SK-N-SH (cell line): ENCODE measurements at regions not wholly inside any gene's neighbourhood (a gene's known extent, or its start where the extent isn't known, plus 50 kb on each side); places are given as distances from the start of the nearest gene placed in this dataset.

Experiments
- EP300 ChIP-seq, 2 experiments: IDR thresholded peaks; 2 replicates each; pipeline versions ENCODE4 v1.4.0 to v1.6.1; 2012; ENCODE audit warnings: borderline replicate concordance in 1 of 2, low read depth in 1 of 2, low read length in 1 of 2
- FOXM1 ChIP-seq: IDR thresholded peaks from 2 replicates; pipeline ENCODE4 v1.4.0; 2012; ENCODE audit warnings: low read depth, mild to moderate bottlenecking
- TF ChIP-seq, protein P1 (sequence below): fragments of 200-600 bp; sonication (generic); IDR thresholded peaks from 2 replicates; pipeline ENCODE4 v1.6.1; 2017; ENCODE audit warnings: antibody characterized with exemption, mild to moderate bottlenecking, moderate library complexity

DNA sequence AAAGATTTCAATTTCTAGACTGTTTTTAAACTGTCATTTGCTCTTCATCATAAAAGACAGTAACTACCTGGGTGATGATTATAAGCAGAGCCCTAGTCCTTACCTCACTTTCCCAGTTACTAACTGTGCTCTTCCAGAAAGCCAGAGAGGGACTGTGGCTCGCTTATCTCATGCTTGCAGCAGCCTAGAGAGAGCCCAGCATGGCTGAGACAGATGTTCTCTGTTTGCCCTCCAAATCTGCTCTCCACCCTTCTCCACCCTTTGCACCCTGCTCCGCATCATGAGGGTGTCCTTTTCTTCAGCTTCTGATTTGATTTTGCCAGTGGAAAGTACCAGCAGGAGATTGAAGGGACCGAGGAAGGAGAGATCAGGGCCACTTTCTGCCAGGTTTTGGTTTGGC lies 61.2 kb upstream of the SELENOP start:
- TF ChIP-seq, protein P1, sequence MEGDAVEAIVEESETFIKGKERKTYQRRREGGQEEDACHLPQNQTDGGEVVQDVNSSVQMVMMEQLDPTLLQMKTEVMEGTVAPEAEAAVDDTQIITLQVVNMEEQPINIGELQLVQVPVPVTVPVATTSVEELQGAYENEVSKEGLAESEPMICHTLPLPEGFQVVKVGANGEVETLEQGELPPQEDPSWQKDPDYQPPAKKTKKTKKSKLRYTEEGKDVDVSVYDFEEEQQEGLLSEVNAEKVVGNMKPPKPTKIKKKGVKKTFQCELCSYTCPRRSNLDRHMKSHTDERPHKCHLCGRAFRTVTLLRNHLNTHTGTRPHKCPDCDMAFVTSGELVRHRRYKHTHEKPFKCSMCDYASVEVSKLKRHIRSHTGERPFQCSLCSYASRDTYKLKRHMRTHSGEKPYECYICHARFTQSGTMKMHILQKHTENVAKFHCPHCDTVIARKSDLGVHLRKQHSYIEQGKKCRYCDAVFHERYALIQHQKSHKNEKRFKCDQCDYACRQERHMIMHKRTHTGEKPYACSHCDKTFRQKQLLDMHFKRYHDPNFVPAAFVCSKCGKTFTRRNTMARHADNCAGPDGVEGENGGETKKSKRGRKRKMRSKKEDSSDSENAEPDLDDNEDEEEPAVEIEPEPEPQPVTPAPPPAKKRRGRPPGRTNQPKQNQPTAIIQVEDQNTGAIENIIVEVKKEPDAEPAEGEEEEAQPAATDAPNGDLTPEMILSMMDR, result no peak
- no peak for TF ChIP-seq FOXM1
- no peak for TF ChIP-seq EP300 (IDR thresholded peaks at IDR 0.05; ENCODE audit: borderline replicate concordance in 1 of 2, low read depth in 1 of 2, low read length in 1 of 2)
